Suprapubic skin (tissue), 4 donors: ENCODE measurements at regions not wholly inside any gene's neighbourhood (a gene's known extent, or its start where the extent isn't known, plus 50 kb on each side); places are given as distances from the start of the nearest gene placed in this dataset.

ENCODE experiments used
- DNase-seq, 2 donors: peaks; one replicate each; pipeline ENCODE4 v3.0.0-alpha.2; 2019; ENCODE audit warnings: low spot score in 2 of 2
- H3K27ac ChIP-seq: fragments of 200-600 bp; sonication (generic); one replicate; pipeline ENCODE4 v1.5.1; 2019
- H3K27me3 ChIP-seq: fragments of 200-600 bp; sonication (generic); one replicate; pipeline ENCODE4 v1.5.1; 2019
- H3K36me3 ChIP-seq: fragments of 200-600 bp; sonication (generic); one replicate; pipeline ENCODE4 v1.5.1; 2019
- H3K4me1 ChIP-seq: fragments of 200-600 bp; sonication (generic); one replicate; pipeline ENCODE4 v1.5.1; 2019
- H3K4me3 ChIP-seq: fragments of 200-600 bp; sonication (generic); one replicate; pipeline ENCODE4 v1.5.1; 2019; ENCODE audit warnings: mild to moderate bottlenecking
- H3K9me3 ChIP-seq: fragments of 200-600 bp; sonication (generic); one replicate; pipeline ENCODE4 v1.5.1; 2019
- EP300 ChIP-seq: sonication (generic); formaldehyde crosslinking; IDR thresholded peaks from one replicate; pipeline ENCODE4 v1.6.1; 2017; ENCODE audit warnings: antibody characterized with exemption
- POLR2A ChIP-seq, 2 donors: fragments of 450-650 bp; IDR thresholded peaks; one replicate each; pipeline ENCODE4 v1.6.1; 2017; ENCODE audit warnings: antibody characterized with exemption in 2 of 2, mild to moderate bottlenecking in 2 of 2, moderate library complexity in 2 of 2
- POLR2AphosphoS5 ChIP-seq, 3 donors: sonication (generic); formaldehyde crosslinking; IDR thresholded peaks; one replicate each; pipeline ENCODE4 v1.6.1; 2017; ENCODE audit warnings: antibody characterized with exemption in 3 of 3
- WGBS: methylation state at CpG from one replicate; pipeline ENCODE4 v1.1.5; 2018; 5-methylcytosine and 5-hydroxymethylcytosine counted together
- TF ChIP-seq, protein P1 (sequence below), 2 donors: fragments of 200-600 bp in 1 of 2; fragments of 450-650 bp in 1 of 2; sonication (generic) in 1 of 2; IDR thresholded peaks; one replicate each; pipeline ENCODE4 v1.5.1; 2016 to 2019; ENCODE audit warnings: antibody characterized with exemption in 2 of 2, mild to moderate bottlenecking in 1 of 2, moderate library complexity in 1 of 2

- 63% methylated on average over 1 of the region's 1 CpG for WGBS
- DNase-seq = no peak
- TF ChIP-seq EP300 = no peak
- TF ChIP-seq, protein P1, sequence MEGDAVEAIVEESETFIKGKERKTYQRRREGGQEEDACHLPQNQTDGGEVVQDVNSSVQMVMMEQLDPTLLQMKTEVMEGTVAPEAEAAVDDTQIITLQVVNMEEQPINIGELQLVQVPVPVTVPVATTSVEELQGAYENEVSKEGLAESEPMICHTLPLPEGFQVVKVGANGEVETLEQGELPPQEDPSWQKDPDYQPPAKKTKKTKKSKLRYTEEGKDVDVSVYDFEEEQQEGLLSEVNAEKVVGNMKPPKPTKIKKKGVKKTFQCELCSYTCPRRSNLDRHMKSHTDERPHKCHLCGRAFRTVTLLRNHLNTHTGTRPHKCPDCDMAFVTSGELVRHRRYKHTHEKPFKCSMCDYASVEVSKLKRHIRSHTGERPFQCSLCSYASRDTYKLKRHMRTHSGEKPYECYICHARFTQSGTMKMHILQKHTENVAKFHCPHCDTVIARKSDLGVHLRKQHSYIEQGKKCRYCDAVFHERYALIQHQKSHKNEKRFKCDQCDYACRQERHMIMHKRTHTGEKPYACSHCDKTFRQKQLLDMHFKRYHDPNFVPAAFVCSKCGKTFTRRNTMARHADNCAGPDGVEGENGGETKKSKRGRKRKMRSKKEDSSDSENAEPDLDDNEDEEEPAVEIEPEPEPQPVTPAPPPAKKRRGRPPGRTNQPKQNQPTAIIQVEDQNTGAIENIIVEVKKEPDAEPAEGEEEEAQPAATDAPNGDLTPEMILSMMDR (IDR thresholded peaks at IDR 0.05) = no peak
- TF ChIP-seq POLR2A (IDR thresholded peaks at IDR 0.05) = no peak
- TF ChIP-seq POLR2AphosphoS5 (IDR thresholded peaks at IDR 0.05) = no peak
- no peak overlapping the region for H3K4me3 ChIP-seq
- no peak overlapping the region for H3K27ac ChIP-seq
- peaks cover 17% of the 10 kb centered on the region for H3K9me3 ChIP-seq
- H3K27me3 ChIP-seq = no peaks in the 10 kb centered on the region
- H3K36me3 ChIP-seq = no peaks in the 10 kb centered on the region
- no peaks in the 10 kb centered on the region for H3K4me1 ChIP-seq
These were observed 945.1 kb downstream of the IGSF11 start for GRCh38 chr3:118089563-118089962.

- 79% methylated on average over 2 of the region's 2 CpGs for WGBS
- no peak overlapping the region for H3K4me3 ChIP-seq
- TF ChIP-seq EP300 = no peak
- TF ChIP-seq POLR2A (IDR thresholded peaks at IDR 0.05) = no peak
- TF ChIP-seq POLR2AphosphoS5 (IDR thresholded peaks at IDR 0.05) = no peak
- TF ChIP-seq, protein P1 (IDR thresholded peaks at IDR 0.05) = no peak
- no peaks in the 10 kb centered on the region for H3K4me1 ChIP-seq
- peaks cover 12% of the 10 kb centered on the region for H3K9me3 ChIP-seq
- DNase-seq = no peak
- H3K27me3 ChIP-seq = no peaks in the 10 kb centered on the region
- no peaks in the 10 kb centered on the region for H3K36me3 ChIP-seq
- H3K27ac ChIP-seq = no peak overlapping the region
These were observed 937.4 kb downstream of the IGSF11 start for GRCh38 chr3:118097226-118097625.

- no peaks in the 10 kb centered on the region for H3K4me1 ChIP-seq
- WGBS = 76% methylated on average over 1 of the region's 1 CpG
- H3K27me3 ChIP-seq = no peaks in the 10 kb centered on the region
- TF ChIP-seq POLR2AphosphoS5 (IDR thresholded peaks at IDR 0.05) (no peak), EP300 (no peak), POLR2A (IDR thresholded peaks at IDR 0.05) (no peak)
- TF ChIP-seq, protein P1 (IDR thresholded peaks at IDR 0.05) = no peak
- no peak overlapping the region for H3K27ac ChIP-seq
- no peak overlapping the region for H3K4me3 ChIP-seq
- DNase-seq = no peak
- H3K36me3 ChIP-seq = no peaks in the 10 kb centered on the region
- peaks cover 9% of the 10 kb centered on the region for H3K9me3 ChIP-seq
These were observed 937.0 kb downstream of the IGSF11 start for GRCh38 chr3:118097660-118098059.

GRCh38 chr3:118098827-118099226 lies 935.8 kb downstream of the IGSF11 start:
- H3K27ac ChIP-seq = no peak overlapping the region
- no peaks in the 10 kb centered on the region for H3K9me3 ChIP-seq
- no peak for TF ChIP-seq POLR2AphosphoS5 (IDR thresholded peaks at IDR 0.05)
- TF ChIP-seq EP300 = no peak
- TF ChIP-seq, protein P1 (IDR thresholded peaks at IDR 0.05) = no peak
- TF ChIP-seq POLR2A (IDR thresholded peaks at IDR 0.05) = no peak
- H3K36me3 ChIP-seq = no peaks in the 10 kb centered on the region
- no peak overlapping the region for H3K4me3 ChIP-seq
- no peaks in the 10 kb centered on the region for H3K27me3 ChIP-seq
- DNase-seq = no peak
- H3K4me1 ChIP-seq = no peaks in the 10 kb centered on the region
- 17% methylated on average over 1 of the region's 1 CpG for WGBS

DNA sequence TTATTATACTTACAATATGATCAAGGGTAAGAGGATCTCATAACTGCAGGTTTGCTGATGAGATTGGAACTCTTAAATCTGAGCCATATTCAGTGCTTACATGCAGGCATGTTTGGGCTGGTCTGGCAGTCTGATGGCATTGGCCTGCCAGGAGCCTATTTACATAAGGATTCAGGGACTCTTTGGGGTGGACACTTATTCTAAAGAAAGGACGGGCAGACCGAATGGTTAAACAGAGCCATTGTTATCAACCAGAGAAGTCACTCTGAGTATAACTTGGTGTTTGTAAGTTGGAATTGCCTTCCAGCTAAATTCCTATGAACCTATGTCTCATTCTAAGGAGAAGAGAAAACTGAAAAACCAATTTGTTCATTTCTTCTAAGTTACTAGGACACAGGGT lies 932.8 kb downstream of the IGSF11 start:
- Histone ChIP-seq H3K4me1 (no peaks in the 10 kb centered on the region), H3K36me3 (no peaks in the 10 kb centered on the region), H3K27ac (no peak overlapping the region), H3K4me3 (no peak overlapping the region), H3K9me3 (no peaks in the 10 kb centered on the region), H3K27me3 (no peaks in the 10 kb centered on the region)
- WGBS = 64% methylated on average over 2 of the region's 2 CpGs
- no peak for DNase-seq
- no peak for TF ChIP-seq EP300
- no peak for TF ChIP-seq POLR2AphosphoS5 (IDR thresholded peaks at IDR 0.05)
- TF ChIP-seq, protein P1 (IDR thresholded peaks at IDR 0.05) = no peak
- TF ChIP-seq POLR2A (IDR thresholded peaks at IDR 0.05) = no peak
